Parathyroid adenoma (tissue), 2 donors: ENCODE measurements at regions not wholly inside any gene's neighbourhood (a gene's known extent, or its start where the extent isn't known, plus 50 kb on each side); places are given as distances from the start of the nearest gene placed in this dataset.
"Not testable (repeated sequence)": the region's sequence is repeated elsewhere in the genome, so short reads cannot be mapped to it uniquely, and the experiment has no call there.

ENCODE experiments used
- H2AFZ ChIP-seq: fragments of 300-600 bp; sonication (generic); one replicate; pipeline ENCODE4 v1.7.0; 2017; ENCODE audit warnings: antibody characterized with exemption, mild to moderate bottlenecking
- H3K27ac ChIP-seq: fragments of 300-600 bp; sonication (generic); one replicate; pipeline ENCODE4 v1.7.0; 2017
- H3K27me3 ChIP-seq: fragments of 300-600 bp; sonication (generic); one replicate; pipeline ENCODE4 v1.7.0; 2017; ENCODE audit warnings: low read length; ENCODE audit not compliant: control insufficient read depth, insufficient read depth
- H3K36me3 ChIP-seq: fragments of 300-600 bp; sonication (generic); one replicate; pipeline ENCODE4 v1.7.0; 2017; ENCODE audit warnings: low read length; ENCODE audit not compliant: control insufficient read depth, insufficient read depth
- H3K4me1 ChIP-seq: fragments of 300-600 bp; sonication (generic); one replicate; pipeline ENCODE4 v1.7.0; 2017; ENCODE audit warnings: control low read depth
- H3K4me2 ChIP-seq: fragments of 300-600 bp; sonication (generic); one replicate; pipeline ENCODE4 v1.7.0; 2017; ENCODE audit warnings: low read length
- H3K4me3 ChIP-seq: fragments of 300-600 bp; sonication (generic); one replicate; pipeline ENCODE4 v1.7.0; 2017; ENCODE audit warnings: low read depth, low read length
- H3K79me2 ChIP-seq: fragments of 300-600 bp; sonication (generic); one replicate; pipeline ENCODE4 v1.7.0; 2017; ENCODE audit warnings: control low read depth
- H3K9ac ChIP-seq: fragments of 300-600 bp; sonication (generic); one replicate; pipeline ENCODE4 v1.7.0; 2017; ENCODE audit warnings: mild to moderate bottlenecking
- H3K9me3 ChIP-seq: fragments of 300-600 bp; sonication (generic); one replicate; pipeline ENCODE4 v1.7.0; 2017; ENCODE audit warnings: low read length; ENCODE audit not compliant: control insufficient read depth
- TF ChIP-seq, protein P1 (sequence below): fragments of 300-600 bp; sonication (generic); IDR thresholded peaks from one replicate; pipeline ENCODE4 v1.7.0; 2017; ENCODE audit warnings: antibody characterized with exemption, mild to moderate bottlenecking
- donor health status: primary hyperparathyroidism.

DNA sequence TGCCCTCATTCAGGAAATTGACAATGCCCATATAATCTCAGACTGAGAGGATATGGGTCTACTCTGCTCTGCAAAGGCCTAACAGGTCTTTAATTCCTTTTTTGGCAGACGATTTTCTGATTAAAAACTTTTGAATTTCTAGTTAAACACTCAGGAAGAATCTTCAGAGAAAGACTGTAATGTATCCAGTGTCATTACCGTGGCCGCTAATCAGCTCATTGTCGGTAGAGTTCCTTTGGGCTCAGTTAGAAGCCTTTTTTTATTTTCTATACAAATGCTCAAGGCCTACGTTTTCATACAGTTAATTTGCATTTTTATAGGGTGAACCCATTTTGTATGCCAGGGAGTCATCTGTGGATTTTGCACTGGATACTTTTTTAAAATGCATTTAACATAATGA lies 549.9 kb downstream of the RPS29 start:
- TF ChIP-seq, protein P1, sequence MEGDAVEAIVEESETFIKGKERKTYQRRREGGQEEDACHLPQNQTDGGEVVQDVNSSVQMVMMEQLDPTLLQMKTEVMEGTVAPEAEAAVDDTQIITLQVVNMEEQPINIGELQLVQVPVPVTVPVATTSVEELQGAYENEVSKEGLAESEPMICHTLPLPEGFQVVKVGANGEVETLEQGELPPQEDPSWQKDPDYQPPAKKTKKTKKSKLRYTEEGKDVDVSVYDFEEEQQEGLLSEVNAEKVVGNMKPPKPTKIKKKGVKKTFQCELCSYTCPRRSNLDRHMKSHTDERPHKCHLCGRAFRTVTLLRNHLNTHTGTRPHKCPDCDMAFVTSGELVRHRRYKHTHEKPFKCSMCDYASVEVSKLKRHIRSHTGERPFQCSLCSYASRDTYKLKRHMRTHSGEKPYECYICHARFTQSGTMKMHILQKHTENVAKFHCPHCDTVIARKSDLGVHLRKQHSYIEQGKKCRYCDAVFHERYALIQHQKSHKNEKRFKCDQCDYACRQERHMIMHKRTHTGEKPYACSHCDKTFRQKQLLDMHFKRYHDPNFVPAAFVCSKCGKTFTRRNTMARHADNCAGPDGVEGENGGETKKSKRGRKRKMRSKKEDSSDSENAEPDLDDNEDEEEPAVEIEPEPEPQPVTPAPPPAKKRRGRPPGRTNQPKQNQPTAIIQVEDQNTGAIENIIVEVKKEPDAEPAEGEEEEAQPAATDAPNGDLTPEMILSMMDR, result no peak
- no peaks in the 10 kb centered on the region for H3K9me3 ChIP-seq
- no peaks in the 10 kb centered on the region for H3K4me1 ChIP-seq
- H3K9ac ChIP-seq, result no peak overlapping the region
- no peaks in the 10 kb centered on the region for H3K36me3 ChIP-seq
- no peaks in the 10 kb centered on the region for H3K27me3 ChIP-seq
- H3K4me2 ChIP-seq, result no peak overlapping the region
- no peak overlapping the region for H3K4me3 ChIP-seq
- H2AFZ ChIP-seq, result no peak overlapping the region
- no peak overlapping the region for H3K27ac ChIP-seq
- no peaks in the 10 kb centered on the region for H3K79me2 ChIP-seq

DNA sequence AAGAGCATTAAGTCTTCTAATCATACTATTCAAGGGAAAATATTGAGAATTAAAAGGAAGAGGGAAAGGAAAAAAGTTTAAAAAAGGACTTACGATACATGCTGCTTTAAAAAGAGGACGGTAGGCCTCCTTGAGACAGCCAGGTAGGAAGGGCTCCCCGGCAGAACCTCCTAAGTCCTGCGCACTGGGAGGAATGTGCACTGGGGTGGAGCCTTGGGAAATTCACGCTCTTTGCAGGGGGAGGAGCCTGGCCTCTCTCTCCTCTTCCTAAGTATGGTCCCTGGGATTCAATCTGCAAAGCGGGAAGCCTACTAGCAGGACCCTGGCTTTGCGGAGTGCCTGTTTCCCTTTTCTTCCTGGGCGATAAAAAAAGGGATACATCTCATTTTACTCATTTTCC lies 553.0 kb downstream of the RPS29 start:
- TF ChIP-seq, protein P1, result no peak
- H2AFZ ChIP-seq, result no peak overlapping the region

DNA sequence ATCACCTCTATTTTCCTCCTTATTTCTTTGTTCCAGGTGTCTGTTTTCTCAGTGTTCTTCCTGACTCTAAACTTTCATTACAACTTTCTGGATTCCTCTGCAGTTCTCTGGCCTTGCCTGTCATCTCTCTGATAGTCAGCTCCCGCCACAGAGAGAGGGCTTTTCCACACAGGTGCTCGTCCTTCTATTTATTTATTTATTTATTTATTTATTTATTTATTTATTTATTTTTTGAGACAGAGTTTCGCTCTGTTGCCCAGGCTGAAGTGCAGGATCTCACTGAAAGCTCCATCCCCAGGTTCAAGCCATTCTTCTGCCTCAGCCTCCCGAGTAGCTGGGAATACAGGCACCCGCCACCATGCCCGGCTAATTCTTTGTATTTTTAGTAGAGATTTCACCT lies 554.5 kb downstream of the RPS29 start:
- H3K4me1 ChIP-seq, H3K36me3 ChIP-seq, H3K9me3 ChIP-seq, H3K79me2 ChIP-seq, H3K9ac ChIP-seq, H2AFZ ChIP-seq, H3K27me3 ChIP-seq, H3K27ac ChIP-seq, H3K4me3 ChIP-seq, H3K4me2 ChIP-seq: not testable (repeated sequence)

More for the DNA sequence above, 553.0 kb downstream of the RPS29 start:
- H3K4me2 ChIP-seq, result no peak overlapping the region
- H3K4me3 ChIP-seq, result no peak overlapping the region
- no peaks in the 10 kb centered on the region for H3K9me3 ChIP-seq
- no peaks in the 10 kb centered on the region for H3K79me2 ChIP-seq
- H3K36me3 ChIP-seq, result no peaks in the 10 kb centered on the region
- H3K27ac ChIP-seq, result no peak overlapping the region
- no peaks in the 10 kb centered on the region for H3K4me1 ChIP-seq
- no peaks in the 10 kb centered on the region for H3K27me3 ChIP-seq
- H3K9ac ChIP-seq, result no peak overlapping the region

DNA sequence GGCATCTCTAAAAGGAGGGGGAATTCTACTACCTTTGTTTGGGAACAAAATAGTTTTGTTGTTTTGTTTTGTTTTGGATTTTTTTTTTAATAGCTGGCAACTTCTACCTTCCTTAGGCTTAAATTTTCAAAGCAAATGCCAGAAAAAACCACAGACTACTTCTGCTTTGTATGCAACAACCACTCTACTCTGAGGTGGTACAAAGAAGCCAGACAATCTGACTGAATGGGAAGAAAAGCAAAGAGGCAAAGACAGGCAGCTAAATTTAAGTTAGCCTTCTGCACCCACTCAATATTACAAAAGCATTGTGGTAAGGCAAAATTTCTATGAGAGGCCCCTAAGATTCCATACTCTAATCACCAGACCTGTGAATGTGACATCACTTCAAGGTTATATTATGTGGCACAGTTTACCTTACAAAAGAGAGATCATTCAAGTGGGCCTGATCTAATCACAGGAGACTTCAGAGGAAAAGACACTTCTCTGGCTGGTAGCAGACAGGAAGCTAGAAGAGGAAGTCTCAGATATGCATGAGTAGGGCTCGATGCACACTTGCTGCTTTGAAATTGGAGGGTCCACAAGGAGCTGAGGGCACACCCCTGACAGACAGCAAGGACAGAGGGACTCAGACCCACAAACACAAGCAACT lies 566.6 kb downstream of the RPS29 start:
- Histone ChIP-seq H3K36me3 (no peaks in the 10 kb centered on the region), H3K4me1 (no peaks in the 10 kb centered on the region), H3K79me2 (no peaks in the 10 kb centered on the region), H3K4me2 (no peak overlapping the region), H3K9me3 (no peaks in the 10 kb centered on the region), H3K9ac (no peak overlapping the region), H3K27ac (no peak overlapping the region), H2AFZ (no peak overlapping the region), H3K4me3 (no peak overlapping the region), H3K27me3 (no peaks in the 10 kb centered on the region)
- TF ChIP-seq, protein P1, result no peak

DNA sequence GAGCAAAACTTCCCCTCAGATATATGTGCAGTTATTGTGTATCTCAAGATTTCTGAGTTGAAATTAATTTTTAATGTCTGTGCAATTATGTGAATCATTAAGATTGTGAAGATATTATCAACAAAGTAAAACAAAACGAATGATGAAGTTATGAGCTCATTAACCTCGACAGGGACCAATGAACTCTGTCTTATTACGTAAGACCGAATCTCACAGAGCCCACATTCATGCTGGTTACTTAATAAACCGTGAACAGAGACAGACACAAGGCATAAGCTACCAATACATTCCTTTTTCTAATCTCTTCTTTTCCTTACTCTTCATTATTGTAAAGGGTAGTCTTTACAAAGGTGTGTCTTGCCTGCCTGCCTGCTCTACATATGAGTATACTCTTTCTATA lies 568.7 kb downstream of the RPS29 start:
- no peak overlapping the region for H3K4me2 ChIP-seq

More for the DNA sequence above, 568.7 kb downstream of the RPS29 start:
- Histone ChIP-seq H3K9me3 (no peaks in the 10 kb centered on the region), H3K9ac (no peak overlapping the region), H2AFZ (no peak overlapping the region), H3K79me2 (no peaks in the 10 kb centered on the region), H3K27me3 (no peaks in the 10 kb centered on the region), H3K4me3 (no peak overlapping the region), H3K27ac (no peak overlapping the region), H3K4me1 (no peaks in the 10 kb centered on the region), H3K36me3 (no peaks in the 10 kb centered on the region)
- TF ChIP-seq, protein P1, result no peak
